ENCODE measurements at regions not wholly inside any gene's neighbourhood (a gene's known extent, or its start where the extent isn't known, plus 50 kb on each side); places are given as distances from the start of the nearest gene placed in this dataset.

DNA sequence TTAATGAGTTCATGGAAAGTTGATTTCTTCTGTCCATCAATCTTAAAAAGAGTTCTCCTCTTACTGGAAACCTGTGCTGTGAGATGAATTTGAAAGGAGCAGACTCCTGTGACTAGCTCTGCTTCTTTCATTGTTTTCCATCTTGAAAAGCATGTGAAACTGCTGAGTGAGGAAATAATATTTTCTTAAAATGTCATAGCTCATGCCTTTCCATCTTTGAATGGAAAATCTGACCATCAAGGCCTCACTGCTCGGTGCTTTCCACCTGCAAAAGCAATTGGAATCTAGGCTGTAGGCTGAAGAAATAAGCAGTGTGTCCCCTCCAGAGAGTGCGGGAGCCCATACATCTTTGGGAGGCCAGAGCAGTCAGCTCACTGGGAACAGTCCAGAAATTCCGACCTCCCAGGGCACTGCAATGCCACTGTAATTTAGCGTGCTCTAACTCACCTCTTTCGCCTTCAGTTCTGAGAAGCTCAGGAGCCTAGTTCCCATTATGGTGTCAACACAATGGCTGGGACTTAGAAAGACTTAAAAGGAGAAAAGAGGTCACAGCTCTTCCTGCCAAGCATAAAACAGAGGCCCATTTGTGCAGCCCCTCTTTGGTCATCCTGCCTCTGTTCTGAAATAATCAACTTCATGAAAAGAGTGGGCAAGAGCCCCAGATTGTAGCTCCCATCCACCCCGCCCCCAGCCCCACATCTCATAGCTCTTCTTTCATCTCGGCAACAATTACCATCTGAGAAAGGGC lies 50.4 kb upstream of the F3 start:
- no peak for ATAC-seq

Measured in esophagus mucosa (tissue), 1 donor.